Hepatocyte (in vitro differentiated cells): ENCODE measurements at regions not wholly inside any gene's neighbourhood (a gene's known extent, or its start where the extent isn't known, plus 50 kb on each side); places are given as distances from the start of the nearest gene placed in this dataset.

Source experiments
- DNase-seq: peaks from one replicate; pipeline ENCODE4 v3.0.0-alpha.2; 2016; ENCODE audit warnings: low spot score
- H2AFZ ChIP-seq: fragments of 200-600 bp; sonication (generic); 2 replicates; pipeline ENCODE4 v1.6.0; 2016; ENCODE audit warnings: antibody characterized with exemption, mild to moderate bottlenecking
- H3K27ac ChIP-seq: fragments of 200-600 bp; sonication (generic); 2 replicates; pipeline ENCODE4 v1.5.1; 2016; ENCODE audit warnings: mild to moderate bottlenecking
- H3K27me3 ChIP-seq: fragments of 200-600 bp; sonication (generic); 2 replicates; pipeline ENCODE4 v1.6.1; 2016
- H3K36me3 ChIP-seq: fragments of 200-600 bp; sonication (generic); replicated peaks from 2 replicates; pipeline ENCODE4 v1.5.1; 2016; ENCODE audit warnings: low read depth; ENCODE audit not compliant: insufficient read depth
- H3K4me1 ChIP-seq: fragments of 200-600 bp; sonication (generic); 2 replicates; pipeline ENCODE4 v1.5.1; 2016; ENCODE audit warnings: mild to moderate bottlenecking, moderate library complexity; ENCODE audit not compliant: insufficient read depth
- H3K4me2 ChIP-seq: fragments of 200-600 bp; sonication (generic); 2 replicates; pipeline ENCODE4 v1.6.0; 2016
- H3K4me3 ChIP-seq: fragments of 200-600 bp; sonication (generic); 2 replicates; pipeline ENCODE4 v1.5.1; 2016; ENCODE audit warnings: mild to moderate bottlenecking
- H3K79me2 ChIP-seq: fragments of 200-600 bp; sonication (generic); 2 replicates; pipeline ENCODE4 v1.6.0; 2017; ENCODE audit warnings: mild to moderate bottlenecking
- H3K9me2 ChIP-seq: fragments of 200-600 bp; sonication (generic); replicated peaks from 2 replicates; pipeline ENCODE4 v1.6.0; 2017; ENCODE audit warnings: mild to moderate bottlenecking; ENCODE audit not compliant: insufficient read depth
- H3K9me3 ChIP-seq: fragments of 200-600 bp; sonication (generic); 2 replicates; pipeline ENCODE4 v1.5.1; 2016; ENCODE audit warnings: low read depth, mild to moderate bottlenecking
- H4K20me1 ChIP-seq: fragments of 200-600 bp; sonication (generic); 2 replicates; pipeline ENCODE4 v1.6.0; 2016; ENCODE audit warnings: mild to moderate bottlenecking; ENCODE audit not compliant: insufficient read depth, poor library complexity, severe bottlenecking
- CTCF ChIP-seq: fragments of 200-600 bp; sonication (generic); IDR thresholded peaks from 2 replicates; pipeline ENCODE4 v1.5.1; 2016; ENCODE audit warnings: antibody characterized with exemption, mild to moderate bottlenecking; ENCODE audit not compliant: poor library complexity
- EZH2 ChIP-seq: fragments of 200-600 bp; sonication (generic); IDR thresholded peaks from 2 replicates; pipeline ENCODE4 v1.6.1; 2016; ENCODE audit warnings: antibody characterized with exemption, mild to moderate bottlenecking, borderline replicate concordance
- EZH2phosphoT487 ChIP-seq: fragments of 200-600 bp; sonication (generic); IDR thresholded peaks from one replicate; pipeline ENCODE4 v1.6.1; 2018; ENCODE audit warnings: antibody characterized with exemption, mild to moderate bottlenecking, low read depth, moderate library complexity; ENCODE audit not compliant: unreplicated experiment, severe bottlenecking
- WGBS: methylation state at CpG from one replicate; pipeline ENCODE4 v1.1.6; 2016; ENCODE audit warnings: low lambda C conversion rate; ENCODE audit errors: missing lambda C conversion rate; 5-methylcytosine and 5-hydroxymethylcytosine counted together

- no peaks in the 10 kb centered on the region for H3K9me3 ChIP-seq
- TF ChIP-seq EZH2phosphoT487 (no peak), EZH2 (no peak), CTCF (no peak)
- no peak for DNase-seq
- H3K27ac ChIP-seq: no peak overlapping the region
- H3K27me3 ChIP-seq: no peaks in the 10 kb centered on the region
- WGBS: 72% methylated on average over 2 of the region's 2 CpGs
- H4K20me1 ChIP-seq: no peaks in the 10 kb centered on the region
- no peak overlapping the region for H2AFZ ChIP-seq
- H3K36me3 ChIP-seq: no peaks in the 10 kb centered on the region
- H3K9me2 ChIP-seq: no peaks in the 10 kb centered on the region
- no peaks in the 10 kb centered on the region for H3K79me2 ChIP-seq
- H3K4me3 ChIP-seq: no peak overlapping the region
- H3K4me2 ChIP-seq: no peak overlapping the region
- peaks cover 8% of the 10 kb centered on the region for H3K4me1 ChIP-seq
Observed at GRCh38 chr2:188663301-188663700, 310.9 kb upstream of the COL3A1 start.

- Histone ChIP-seq H3K4me1 (peaks cover 8% of the 10 kb centered on the region), H3K36me3 (no peaks in the 10 kb centered on the region), H3K4me3 (no peak overlapping the region), H3K9me3 (no peaks in the 10 kb centered on the region), H3K9me2 (no peaks in the 10 kb centered on the region), H3K27me3 (no peaks in the 10 kb centered on the region), H2AFZ (no peak overlapping the region), H4K20me1 (no peaks in the 10 kb centered on the region), H3K27ac (peak overlapping the region; percentile 24), H3K4me2 (no peak overlapping the region), H3K79me2 (no peaks in the 10 kb centered on the region)
- DNase-seq: no peak
- 66% methylated on average over 2 of the region's 2 CpGs for WGBS
- TF ChIP-seq CTCF (no peak), EZH2 (no peak), EZH2phosphoT487 (no peak)
Observed at GRCh38 chr2:188664416-188664815, 309.8 kb upstream of the COL3A1 start.

GRCh38 chr2:188664951-188665595 lies 309.1 kb upstream of the COL3A1 start:
- Histone ChIP-seq H3K4me3 (no peak overlapping the region), H3K4me1 (peaks cover 8% of the 10 kb centered on the region), H3K9me2 (no peaks in the 10 kb centered on the region), H3K9me3 (no peaks in the 10 kb centered on the region), H3K27me3 (no peaks in the 10 kb centered on the region), H2AFZ (no peak overlapping the region), H3K36me3 (no peaks in the 10 kb centered on the region), H3K27ac (peak overlapping the region; percentile 24), H4K20me1 (no peaks in the 10 kb centered on the region), H3K4me2 (peak overlapping the region; percentile 37), H3K79me2 (no peaks in the 10 kb centered on the region)
- TF ChIP-seq EZH2 (no peak), CTCF (no peak), EZH2phosphoT487 (no peak)
- DNase-seq: no peak
- WGBS: 70% methylated on average over 3 of the region's 3 CpGs
